ENCODE measurements at regions not wholly inside any gene's neighbourhood (a gene's known extent, or its start where the extent isn't known, plus 50 kb on each side); places are given as distances from the start of the nearest gene placed in this dataset.

GRCh38 chr3:3260870-3261269, 81.4 kb upstream of the CRBN start:
- Histone ChIP-seq H2AFZ (ENCODE audit: low read depth, low read length) (no peak overlapping the region), H3K27ac (ENCODE audit: extremely low read depth, low read depth, low read length) (no peak overlapping the region), H3K9ac (ENCODE audit: insufficient read depth in 1 of 2, low read depth in 2 of 2, low read length in 2 of 2) (no peak overlapping the region), H4K20me1 (replicated peaks; ENCODE audit: control insufficient read depth, insufficient read depth, low read length) (no peaks in the 10 kb centered on the region), H3K4me1 (replicated peaks in 1 of 2; ENCODE audit: control insufficient read depth in 2 of 2, insufficient read depth in 2 of 2, low read length in 2 of 2) (no peaks in the 10 kb centered on the region), H3K4me3 (no peak overlapping the region), H3K79me2 (ENCODE audit: control insufficient read depth, insufficient read depth, low read length) (no peaks in the 10 kb centered on the region), H3K9me1 (ENCODE audit: control insufficient read depth, insufficient read depth, low read length) (no peaks in the 10 kb centered on the region), H3K36me3 (ENCODE audit: control insufficient read depth, insufficient read depth, low read length) (no peaks in the 10 kb centered on the region), H3K27me3 (ENCODE audit: control insufficient read depth in 2 of 2, insufficient read depth in 2 of 2, low read length in 2 of 2) (no peaks in the 10 kb centered on the region), H3K9me3 (replicated peaks; ENCODE audit: control insufficient read depth, insufficient read depth, low read depth, low read length) (0 out of 2 replicates have a peak, but pooled peaks cover 1% of the 10 kb centered on the region), H3K4me2 (ENCODE audit: insufficient read depth, low read length) (no peak overlapping the region)
- TF ChIP-seq JUN (IDR thresholded peaks at IDR 0.05; ENCODE audit: borderline replicate concordance, low read depth, low read length): no peak
- TF ChIP-seq JUN (CRISPR knock-in tag; IDR thresholded peaks at IDR 0.05; ENCODE audit: borderline replicate concordance): no peak
- no peak for TF ChIP-seq RAD51 (IDR thresholded peaks at IDR 0.05; ENCODE audit: borderline replicate concordance, low read depth)
- no peak for TF ChIP-seq ZNF12 (CRISPR knock-in tag; IDR thresholded peaks at IDR 0.05)
- TF ChIP-seq RFX5 (IDR thresholded peaks at IDR 0.05; ENCODE audit: low read depth, low read length): no peak
- no peak for TF ChIP-seq RFX1 (IDR thresholded peaks at IDR 0.05)
- no peak for TF ChIP-seq CREB1 (IDR thresholded peaks at IDR 0.05)
- no peak for TF ChIP-seq CREB1 (CRISPR knock-in tag; IDR thresholded peaks at IDR 0.05)
- no peak for TF ChIP-seq ZNF212 (CRISPR knock-in tag; IDR thresholded peaks at IDR 0.05)
- ChIA-PET CTCF (ENCODE audit: low intra/inter-chr PET ratio) (no interaction called here), POLR2A (no interaction called here)
- no peak for ATAC-seq
- in situ Hi-C loops (cut with MboI) (no loop called here), intact Hi-C loops (cut with micrococcal nuclease) (no loop called here)
- no peak for DNase-seq (ENCODE audit: extremely low read depth in 1 of 4, low spot score in 3 of 4)
- no peak for FAIRE-seq
- BruUV-seq (replicated peaks): no TSS peak

GRCh38 chr3:3259181-3259580, 79.7 kb upstream of the CRBN start:
- 0% methylated on average over 3 of the region's 3 CpGs for WGBS (ENCODE audit: insufficient coverage, low coverage, missing lambda C conversion rate)
- intact Hi-C loops (cut with micrococcal nuclease): no loop called here
- Histone ChIP-seq H2AFZ (ENCODE audit: low read depth, low read length) (no peak overlapping the region), H3K9ac (ENCODE audit: insufficient read depth in 1 of 2, low read depth in 2 of 2, low read length in 2 of 2) (no peak overlapping the region), H3K9me1 (ENCODE audit: control insufficient read depth, insufficient read depth, low read length) (no peaks in the 10 kb centered on the region), H4K20me1 (replicated peaks; ENCODE audit: control insufficient read depth, insufficient read depth, low read length) (no peaks in the 10 kb centered on the region), H3K4me2 (ENCODE audit: insufficient read depth, low read length) (no peak overlapping the region), H3K27ac (ENCODE audit: extremely low read depth, low read depth, low read length) (no peak overlapping the region), H3K79me2 (ENCODE audit: control insufficient read depth, insufficient read depth, low read length) (no peaks in the 10 kb centered on the region), H3K4me1 (replicated peaks in 1 of 2; ENCODE audit: control insufficient read depth in 2 of 2, insufficient read depth in 2 of 2, low read length in 2 of 2) (no peaks in the 10 kb centered on the region), H3K27me3 (ENCODE audit: control insufficient read depth in 2 of 2, insufficient read depth in 2 of 2, low read length in 2 of 2) (no peaks in the 10 kb centered on the region), H3K36me3 (ENCODE audit: control insufficient read depth, insufficient read depth, low read length) (no peaks in the 10 kb centered on the region), H3K4me3 (no peak overlapping the region), H3K9me3 (replicated peaks; ENCODE audit: control insufficient read depth, insufficient read depth, low read depth, low read length) (0 out of 2 replicates have a peak, but pooled peaks cover 1% of the 10 kb centered on the region)
- TF ChIP-seq PTRF (tag; IDR thresholded peaks at IDR 0.05) (no peak), ARHGAP35 (IDR thresholded peaks at IDR 0.05; ENCODE audit: partially characterized antibody) (no peak), TBP (optimal IDR thresholded peaks at IDR 0.05; ENCODE audit: low read depth, low read length) (no peak), L3MBTL2 (IDR thresholded peaks at IDR 0.05) (no peak), MEF2D (tag; conservative IDR thresholded peaks at IDR 0.05; ENCODE audit: low read depth) (no peak), HMG20B (CRISPR knock-in tag; IDR thresholded peaks at IDR 0.05) (no peak), RNF2 (IDR thresholded peaks at IDR 0.05) (no peak), IRF9 (tag; IDR thresholded peaks at IDR 0.05) (no peak), XRCC4 (IDR thresholded peaks at IDR 0.05; ENCODE audit: extremely low read depth, insufficient read depth, insufficient read length) (no peak), NCOA1 (IDR thresholded peaks at IDR 0.05; ENCODE audit: low read depth) (no peak), ZNF586 (CRISPR knock-in tag; conservative IDR thresholded peaks at IDR 0.05) (no peak)
- no peak for FAIRE-seq
- ChIA-PET CTCF (ENCODE audit: low intra/inter-chr PET ratio) (no interaction called here), POLR2A (no interaction called here)
- no peak for DNase-seq (ENCODE audit: extremely low read depth in 1 of 4, low spot score in 3 of 4)
- in situ Hi-C loops (cut with MboI): no loop called here
- no peak for ATAC-seq
- BruUV-seq (replicated peaks): no TSS peak

Data from K562 (cell line).